ENCODE measurements at regions not wholly inside any gene's neighbourhood (a gene's known extent, or its start where the extent isn't known, plus 50 kb on each side); places are given as distances from the start of the nearest gene placed in this dataset.

- TF ChIP-seq PHF8 (conservative IDR thresholded peaks at IDR 0.05; ENCODE audit: low read depth, low read length), result no peak
- no peak for TF ChIP-seq JUN (IDR thresholded peaks at IDR 0.05; ENCODE audit: low read depth, low read length)
- no peak for TF ChIP-seq EGR1 (IDR thresholded peaks at IDR 0.05; ENCODE audit: borderline replicate concordance, low read depth, low read length)
Observed at GRCh38 chr5:8831251-8831650, 714.6 kb downstream of the SEMA5A start (continued).

Data from H1 (cell line).